GM18873 (cell line): ENCODE measurements at regions not wholly inside any gene's neighbourhood (a gene's known extent, or its start where the extent isn't known, plus 50 kb on each side); places are given as distances from the start of the nearest gene placed in this dataset.
"Not testable (repeated sequence)": the region's sequence is repeated elsewhere in the genome, so short reads cannot be mapped to it uniquely, and the experiment has no call there.

Experiments
- ATAC-seq: cut with Tn5 transposase; IDR thresholded peaks from one replicate; pipeline ENCODE4 v1.9.1; 2021; ENCODE audit warnings: mild to moderate bottlenecking, moderate library complexity, moderate number of reproducible peaks; ENCODE audit not compliant: unreplicated experiment, low FRiP score

DNA sequence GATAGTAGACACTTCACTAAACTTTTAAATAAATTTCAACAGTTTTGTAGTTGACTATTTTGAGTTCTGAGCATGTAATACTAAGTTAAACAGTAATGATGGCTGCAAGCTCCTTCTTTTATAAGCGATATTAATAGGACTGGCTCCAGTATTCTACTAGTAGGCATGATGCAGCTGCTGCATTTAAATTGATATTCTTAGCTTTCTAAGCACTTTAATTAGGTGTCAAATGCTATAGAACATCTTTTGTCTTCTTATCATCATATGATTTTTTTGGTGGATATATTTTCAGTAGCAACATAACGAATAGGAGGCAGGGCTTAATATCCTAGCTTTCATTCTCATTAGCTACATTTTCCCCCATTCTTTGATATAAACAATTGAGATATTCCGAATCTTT, 141.1 kb downstream of the FBXO4 start:
- no peak for ATAC-seq

DNA sequence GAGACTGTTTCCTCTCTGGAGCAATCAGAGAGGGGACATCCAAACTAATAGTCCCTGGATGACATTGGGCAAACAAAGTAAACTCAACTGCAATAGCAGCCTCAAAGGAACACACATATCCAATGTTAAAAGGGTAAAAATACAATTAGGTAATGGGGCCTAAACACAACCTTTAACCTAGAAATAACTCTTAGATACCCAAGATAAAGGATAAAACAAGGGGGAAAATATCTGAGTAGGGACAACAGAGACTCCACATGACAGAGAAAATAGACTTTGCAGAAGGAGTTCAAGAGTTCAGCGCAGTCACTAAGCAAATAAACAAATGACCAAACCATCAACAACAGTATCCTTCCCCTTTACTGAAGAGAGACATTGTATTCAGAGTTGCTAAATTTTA, 149.3 kb downstream of the FBXO4 start:
- ATAC-seq, result no peak

DNA sequence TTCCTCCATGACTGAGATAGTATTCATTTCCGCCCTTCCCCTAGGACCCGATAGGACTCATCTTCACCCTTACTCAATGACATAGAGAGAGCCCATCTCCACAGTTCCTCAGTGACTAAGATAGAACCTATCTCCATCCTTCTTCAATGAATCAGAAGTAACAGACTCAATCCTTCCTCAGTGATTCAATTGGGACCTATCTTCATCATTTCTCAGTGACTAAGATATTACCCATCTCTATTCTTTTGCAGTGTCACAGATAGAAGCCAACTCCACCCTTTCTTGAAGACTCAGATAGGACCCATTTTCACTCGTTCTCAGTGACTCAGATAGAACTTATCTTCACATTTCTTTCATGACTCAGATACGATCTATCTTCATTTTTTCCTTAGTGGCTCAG, 164.6 kb downstream of the FBXO4 start:
- ATAC-seq, result no peak

DNA sequence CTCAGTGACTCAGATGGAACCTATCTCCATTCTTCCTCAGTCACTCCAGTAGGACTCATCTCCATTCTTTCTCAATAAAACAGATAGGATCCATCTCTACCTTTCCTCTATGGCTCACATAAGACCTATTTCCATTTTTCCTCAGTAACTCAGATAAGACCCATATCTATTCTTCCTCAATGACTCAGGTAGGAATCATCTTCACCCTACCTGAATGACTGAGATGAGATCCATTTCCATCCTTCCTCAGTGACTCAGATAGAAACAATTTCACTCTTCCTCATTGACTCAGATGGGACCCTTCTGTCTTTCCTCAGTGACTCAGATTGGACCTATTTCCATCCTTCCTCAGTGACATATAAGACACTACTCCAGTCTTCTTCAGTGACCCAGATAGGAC, 165.1 kb downstream of the FBXO4 start:
- no peak for ATAC-seq

DNA sequence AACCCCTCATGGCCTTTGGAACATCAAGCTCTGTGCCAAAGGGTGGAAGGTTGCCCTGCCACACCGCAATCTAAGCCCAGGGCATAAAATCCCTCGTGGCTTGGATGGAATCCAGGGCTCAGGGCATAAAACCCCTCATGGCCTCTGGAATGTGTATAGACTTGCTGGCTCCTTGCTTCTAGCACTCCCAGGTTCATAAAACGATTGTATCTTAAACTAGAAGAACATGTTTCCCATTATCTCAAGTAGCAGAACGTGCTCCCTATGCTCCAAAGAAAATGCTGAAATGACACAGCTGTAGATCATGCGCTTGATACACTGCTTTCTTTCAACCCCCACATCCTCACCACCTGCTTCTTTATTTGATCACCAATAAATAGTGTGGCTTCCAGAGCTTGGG, 174.8 kb downstream of the FBXO4 start:
- not testable (repeated sequence) for ATAC-seq

DNA sequence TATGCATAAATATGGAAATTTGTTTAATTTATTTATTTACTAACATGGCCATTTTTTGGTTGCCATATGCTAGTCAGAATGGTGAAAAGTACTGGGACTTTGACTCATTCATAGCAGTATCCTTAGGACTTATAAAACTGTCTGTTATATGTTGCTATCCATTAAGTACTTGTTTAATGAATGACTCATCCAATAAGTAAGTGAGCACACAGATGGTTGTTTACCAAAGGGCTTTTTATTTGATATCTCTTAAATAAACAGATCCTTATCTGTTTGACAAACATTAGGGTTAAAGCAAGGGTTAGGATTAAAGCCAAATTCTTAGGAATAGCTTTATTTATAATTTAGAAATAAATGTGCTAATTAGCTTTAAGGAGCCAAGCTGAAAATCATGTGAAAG, 183.4 kb downstream of the FBXO4 start:
- ATAC-seq, result no peak

DNA sequence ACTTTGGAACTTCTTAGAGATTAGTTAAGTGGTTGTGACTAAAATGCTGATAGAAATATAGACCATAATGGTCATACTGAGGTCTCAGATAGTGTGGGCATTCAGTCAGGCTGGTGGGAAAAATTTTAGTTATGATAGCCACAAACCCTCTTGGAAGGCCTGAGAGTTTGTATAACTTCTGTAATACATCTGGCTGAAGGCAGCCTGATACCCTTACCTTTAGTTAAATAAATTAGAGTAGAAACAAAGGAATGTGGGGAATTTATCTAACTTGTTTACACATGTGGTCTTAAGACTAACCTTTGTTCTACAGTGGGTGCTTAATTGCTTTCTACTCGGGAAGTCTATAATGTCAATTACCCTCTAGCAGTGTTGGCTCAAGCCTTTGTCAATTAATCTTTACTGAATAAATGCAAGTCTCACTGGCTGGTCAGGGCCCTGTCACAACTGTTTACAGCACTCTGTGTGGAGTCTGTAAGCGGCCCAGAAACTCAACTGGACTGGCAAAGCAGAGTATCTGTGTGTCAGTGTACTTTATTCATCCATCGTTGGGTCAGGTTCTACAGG, 184.0 kb downstream of the FBXO4 start:
- ATAC-seq, result no peak

DNA sequence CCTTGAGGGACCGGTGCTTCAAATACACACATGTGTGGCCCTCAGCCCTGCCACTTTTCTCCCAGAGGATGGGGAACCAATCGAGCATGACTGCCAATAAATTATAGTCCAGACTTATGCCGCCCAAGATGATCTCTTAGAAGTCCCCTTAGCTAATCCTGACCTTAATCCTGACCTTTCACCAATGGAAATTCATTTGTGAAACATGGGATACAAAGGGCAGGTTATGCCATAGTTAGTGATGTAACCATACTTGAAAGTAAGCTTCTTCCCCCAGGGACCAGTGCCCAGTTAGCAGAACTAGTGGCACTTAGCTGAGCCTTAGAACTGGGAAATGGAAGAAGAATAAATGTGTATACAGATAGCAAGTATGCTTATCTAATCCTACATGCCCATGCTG, 190.6 kb downstream of the FBXO4 start:
- not testable (repeated sequence) for ATAC-seq

DNA sequence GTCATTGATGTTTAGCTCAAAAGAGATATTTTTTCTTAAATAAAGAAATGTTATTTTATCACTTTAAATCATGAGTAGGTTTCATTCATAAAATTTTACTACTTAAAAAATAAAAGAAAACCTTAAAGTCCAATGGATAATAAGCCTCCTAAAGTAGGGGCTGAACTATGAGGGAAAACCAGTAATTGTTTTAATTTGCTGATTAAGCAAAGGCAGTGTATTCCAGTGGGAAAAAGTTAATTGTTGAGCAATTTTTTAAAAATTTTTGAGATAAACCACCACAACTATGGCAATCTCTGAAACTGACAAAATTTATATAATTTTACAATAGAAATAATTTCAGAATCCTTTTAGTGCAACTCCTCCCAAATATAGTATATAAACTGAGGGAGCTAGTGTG, 195.0 kb downstream of the FBXO4 start:
- ATAC-seq, result no peak

DNA sequence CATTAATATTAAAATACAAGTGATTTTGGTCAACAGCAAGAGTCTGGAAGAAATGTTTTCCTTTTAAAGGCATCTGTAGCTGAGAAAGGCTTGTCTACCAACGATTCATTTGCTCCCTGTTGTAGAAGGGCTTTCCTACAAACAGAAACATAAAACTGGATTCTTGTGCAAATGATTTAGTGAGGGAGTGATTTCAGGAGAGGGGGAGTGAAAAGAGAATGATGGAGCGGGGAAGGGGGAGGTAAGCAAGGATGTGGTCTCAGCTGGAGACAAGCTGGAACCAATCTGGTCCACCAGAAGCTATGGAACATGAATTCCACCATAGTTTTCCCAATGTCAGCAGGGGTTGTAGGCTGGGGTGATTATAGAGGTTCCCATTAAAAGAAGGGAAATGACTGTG, 196.3 kb downstream of the FBXO4 start:
- ATAC-seq, result no peak

DNA sequence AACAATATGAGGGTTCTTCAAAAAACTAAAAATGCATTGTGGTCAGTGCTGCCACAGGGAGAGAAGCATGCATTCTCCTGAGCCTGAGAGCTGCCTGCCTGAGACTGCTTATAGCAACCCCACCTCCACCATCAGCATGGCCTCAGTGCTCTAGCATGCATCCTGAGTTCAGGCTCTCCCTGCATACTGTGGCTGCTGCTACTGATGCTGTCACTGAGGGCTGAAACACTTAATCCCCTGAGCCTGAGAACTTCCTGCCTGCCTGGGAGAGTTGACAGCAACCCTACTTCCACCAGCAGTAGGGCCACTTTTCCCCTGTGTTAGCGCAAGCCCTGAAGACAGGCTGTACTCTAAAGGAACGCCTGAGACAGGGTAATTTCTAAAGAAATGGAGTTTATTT, 206.0 kb downstream of the FBXO4 start:
- no peak for ATAC-seq

DNA sequence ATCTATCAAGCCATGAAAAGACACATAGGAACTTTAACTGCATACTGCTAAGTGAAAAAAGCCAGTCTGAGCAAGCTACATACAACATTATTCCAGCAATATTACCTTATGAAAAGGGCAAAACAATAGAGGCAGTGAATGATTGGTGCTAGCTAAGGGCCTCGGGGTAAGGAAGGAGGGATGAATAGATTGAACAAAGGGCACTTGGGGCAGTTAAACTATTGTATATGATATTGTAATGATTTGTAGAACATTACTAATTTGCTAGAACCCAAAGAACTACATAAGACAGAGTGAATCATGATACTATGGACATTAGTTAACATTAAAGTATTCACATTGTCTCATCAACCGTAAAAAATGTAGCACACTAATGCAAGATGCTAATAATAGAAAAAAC, 218.3 kb downstream of the FBXO4 start:
- no peak for ATAC-seq

DNA sequence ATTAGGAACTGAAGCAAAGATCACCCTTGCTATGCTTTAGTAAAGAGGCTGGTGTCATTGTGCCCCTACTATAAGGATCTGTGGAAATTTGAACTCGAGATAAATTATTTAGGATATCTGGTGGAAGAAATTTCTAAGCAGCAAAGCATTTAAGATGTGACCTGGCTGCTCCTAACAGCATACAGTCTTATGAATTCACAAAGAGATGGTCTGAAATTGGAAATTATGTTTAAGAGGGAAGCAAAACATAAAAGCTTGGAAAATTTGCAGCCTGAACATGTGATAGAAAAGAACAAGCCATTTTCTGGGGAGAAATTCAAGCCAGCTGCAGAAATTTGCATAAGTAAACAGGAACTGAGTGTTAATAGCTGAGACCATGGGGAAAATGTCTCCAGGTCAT, 223.7 kb downstream of the FBXO4 start:
- ATAC-seq, result no peak

DNA sequence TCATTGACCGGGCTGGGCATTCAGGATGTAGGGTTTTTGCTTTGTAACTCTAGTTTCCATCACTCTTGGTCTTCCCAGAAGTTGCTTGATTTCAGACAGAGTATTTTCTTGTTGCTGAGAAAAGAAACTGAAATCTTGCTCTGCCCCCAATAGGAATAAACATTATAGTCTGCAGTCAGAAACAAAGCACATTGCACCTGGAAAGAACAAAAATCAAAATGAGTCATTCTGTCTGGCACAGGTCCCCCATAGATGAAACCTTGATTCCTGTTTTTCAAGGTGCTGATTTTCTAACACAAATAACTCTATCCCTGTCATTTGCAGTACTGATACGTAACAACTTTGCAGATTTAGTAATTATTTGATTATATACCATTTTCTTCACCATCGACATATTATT, 232.1 kb downstream of the FBXO4 start:
- no peak for ATAC-seq

DNA sequence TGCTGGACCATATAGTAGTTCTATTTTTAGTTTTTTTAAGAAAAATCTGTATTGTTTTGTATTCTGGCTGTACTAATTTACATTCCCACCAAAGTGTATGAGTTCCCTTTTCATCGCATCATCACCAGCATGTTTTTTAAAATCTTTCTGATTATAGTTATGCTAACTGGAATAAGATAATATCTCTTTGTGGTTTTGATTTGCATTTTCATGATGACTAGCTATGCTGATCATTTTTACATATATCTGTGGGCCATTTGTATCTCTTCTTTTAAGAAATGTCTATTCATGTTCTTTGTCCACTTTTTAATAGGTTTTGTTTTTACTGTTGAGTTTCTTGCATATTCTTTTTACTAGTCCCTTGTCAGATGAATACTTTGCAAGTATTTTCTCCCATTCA, 238.0 kb downstream of the FBXO4 start:
- no peak for ATAC-seq

DNA sequence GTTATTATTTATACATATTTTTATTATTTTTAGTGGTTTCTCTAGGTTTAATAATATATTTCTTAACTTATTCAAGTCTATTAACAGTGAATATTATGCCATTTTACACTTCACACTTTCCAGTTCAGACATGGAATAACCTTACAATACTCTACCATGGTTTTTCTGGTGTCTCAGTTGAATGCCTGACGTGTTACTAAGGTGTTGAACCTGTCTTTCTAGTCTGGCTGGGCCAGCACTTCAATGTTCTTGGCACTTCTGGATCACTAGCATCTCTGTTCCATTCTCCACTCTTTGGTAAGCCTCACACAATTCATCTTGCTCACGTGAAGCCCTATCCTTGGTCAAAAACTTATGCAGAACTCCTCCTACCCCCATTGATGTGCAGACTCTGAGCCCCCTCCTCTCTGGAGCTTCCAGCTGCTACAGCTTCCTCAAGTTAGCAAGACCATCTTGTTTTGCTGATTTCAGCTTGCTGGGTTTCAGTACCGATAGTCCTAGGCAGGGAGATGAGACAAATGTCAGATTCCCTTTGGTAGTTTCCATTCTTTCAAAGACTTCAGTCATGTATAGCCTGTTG, 243.1 kb downstream of the FBXO4 start:
- ATAC-seq, result no peak

DNA sequence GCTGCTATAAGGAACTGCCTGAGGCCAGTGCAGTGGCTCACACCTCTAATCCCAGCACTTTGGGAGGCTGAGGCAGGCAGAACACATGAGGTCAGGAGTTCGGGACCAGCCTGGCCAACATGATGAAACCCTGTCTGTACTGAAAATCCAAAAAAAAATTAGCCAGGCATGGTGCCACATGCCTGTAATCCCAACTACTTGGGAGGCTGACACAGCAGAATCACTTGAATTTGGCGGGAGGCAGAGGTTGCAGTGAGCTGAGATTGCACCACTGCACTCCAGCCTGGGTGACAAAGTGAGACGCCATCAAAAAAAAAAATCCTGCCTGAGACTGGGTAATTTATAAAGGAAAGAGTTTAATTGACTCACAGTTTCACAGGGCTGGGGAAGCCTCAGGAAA, 247.1 kb upstream of the GHR start:
- ATAC-seq, result not testable (repeated sequence)

DNA sequence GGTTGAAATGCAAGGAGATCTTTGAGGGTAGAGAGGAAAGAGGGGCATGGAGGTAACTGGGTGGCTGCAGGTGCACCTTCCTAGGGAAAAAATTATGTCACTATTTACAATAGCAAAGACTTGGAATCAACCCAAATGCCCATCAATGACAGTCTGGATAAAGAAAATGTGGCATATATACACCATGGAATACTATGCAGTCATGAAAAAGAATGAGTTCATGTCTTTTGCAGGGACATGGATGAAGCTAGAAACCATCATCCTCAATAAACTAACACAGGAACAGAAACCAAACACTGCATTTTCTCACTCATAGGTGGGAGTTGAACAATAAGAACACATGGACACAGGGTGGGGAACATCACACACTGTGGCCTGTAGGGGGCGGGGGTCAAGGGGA, 243.4 kb upstream of the GHR start:
- ATAC-seq, result not testable (repeated sequence)

DNA sequence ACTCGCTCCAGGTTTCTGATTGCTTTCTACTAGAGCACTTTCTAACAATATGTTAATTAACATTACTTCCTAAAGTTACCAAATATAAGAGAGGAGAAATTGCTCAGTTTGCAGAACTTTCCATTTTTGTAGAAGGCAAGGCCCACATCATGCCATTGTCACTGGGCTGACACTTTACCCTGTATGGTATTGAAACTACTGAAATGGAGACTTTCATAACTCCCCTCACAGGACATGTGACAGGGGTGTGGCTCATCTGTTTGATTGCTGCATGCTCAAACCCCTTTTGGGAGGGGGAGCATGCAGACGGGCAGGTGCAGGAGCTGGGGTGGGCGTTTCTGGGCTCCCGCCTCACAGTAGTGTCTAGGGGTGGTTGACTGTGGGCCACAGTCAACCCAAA, 206.3 kb upstream of the GHR start:
- no peak for ATAC-seq

DNA sequence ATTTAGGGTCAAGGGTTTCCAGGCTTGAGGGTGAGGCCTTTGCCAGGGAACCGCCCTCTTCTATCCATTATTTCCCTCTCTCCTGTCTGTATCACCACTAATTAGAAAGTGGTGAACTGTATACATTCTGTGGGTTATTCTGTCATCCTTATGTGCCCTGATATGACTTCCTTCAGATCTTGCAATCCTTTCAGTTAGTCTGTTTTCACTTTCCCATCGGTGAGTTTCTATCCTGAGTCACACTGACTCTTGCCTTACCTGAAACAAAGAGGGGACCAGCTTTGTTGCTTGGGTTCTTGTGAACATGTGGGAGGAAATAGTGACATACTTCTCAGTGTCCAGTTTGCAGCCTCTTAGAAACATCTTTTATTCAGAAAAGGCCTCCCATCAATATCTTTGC, 205.4 kb upstream of the GHR start:
- ATAC-seq, result no peak

DNA sequence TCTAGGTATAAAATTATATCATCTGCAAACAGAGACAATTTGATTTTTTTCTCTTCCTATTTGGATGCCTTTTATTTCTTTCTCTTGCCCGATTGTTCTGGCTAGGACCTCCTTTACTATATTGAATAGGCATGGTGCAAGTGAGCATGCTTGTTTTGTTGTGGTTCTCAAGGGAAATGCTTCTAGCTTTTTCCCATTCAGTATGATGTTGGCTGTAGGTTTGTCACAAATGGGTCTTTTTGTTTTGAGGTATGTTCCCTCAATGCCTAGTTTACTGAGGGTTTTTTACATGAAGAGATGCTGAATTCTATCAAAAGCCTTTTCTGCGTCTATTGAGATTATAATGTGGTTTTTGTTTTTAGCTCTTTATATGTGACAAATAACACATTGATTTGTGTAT, 198.2 kb upstream of the GHR start:
- ATAC-seq, result no peak

DNA sequence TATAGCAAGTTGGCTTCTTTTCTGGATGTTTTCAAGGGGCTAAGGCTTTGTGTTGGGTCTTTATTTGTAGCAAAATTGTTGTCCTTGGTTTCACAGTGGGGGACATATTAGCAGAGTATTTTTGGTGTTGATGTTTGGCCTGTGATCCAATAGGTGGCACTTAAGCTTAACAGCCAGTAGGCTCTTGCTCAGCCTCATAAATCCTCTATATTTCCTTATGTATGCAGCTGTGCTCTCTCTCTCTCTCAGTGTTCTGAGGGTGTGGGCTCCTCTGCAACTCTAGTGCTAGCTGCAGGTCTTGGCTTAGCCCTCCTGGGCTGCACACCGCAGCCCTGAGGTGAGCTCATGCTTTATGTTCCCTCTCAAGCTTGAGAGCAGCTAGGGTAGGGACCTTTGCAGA, 195.0 kb upstream of the GHR start:
- no peak for ATAC-seq

DNA sequence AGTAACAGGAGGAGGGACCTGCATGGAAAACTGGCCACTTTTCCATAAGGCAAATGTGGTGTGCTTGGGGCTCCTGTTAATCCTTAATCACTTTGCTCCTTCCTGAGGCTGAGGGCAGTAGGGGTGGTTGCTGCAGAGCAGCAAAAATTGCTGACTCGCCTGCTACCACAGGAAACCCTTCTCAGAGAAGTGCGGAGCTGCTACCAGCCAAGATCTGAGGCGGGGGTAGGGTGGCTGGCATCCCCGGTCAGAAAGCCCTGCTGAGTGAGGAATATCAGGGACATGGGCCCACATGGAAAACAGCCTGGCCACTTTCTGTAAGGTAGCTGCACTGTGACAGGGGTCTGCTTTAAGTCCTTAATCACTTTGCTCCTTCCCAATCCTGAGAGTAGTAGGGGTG, 192.4 kb upstream of the GHR start:
- ATAC-seq, result no peak
